GM13976 (cell line): ENCODE measurements at regions not wholly inside any gene's neighbourhood (a gene's known extent, or its start where the extent isn't known, plus 50 kb on each side); places are given as distances from the start of the nearest gene placed in this dataset.

Experiments used
- DNase-seq: peaks from one replicate; pipeline ENCODE4 v3.0.0; 2012; ENCODE audit warnings: low spot score
- CTCF ChIP-seq: IDR thresholded peaks from 2 replicates; pipeline ENCODE4 v1.5.1; 2012; ENCODE audit warnings: borderline replicate concordance, mild to moderate bottlenecking; ENCODE audit not compliant: insufficient read depth; ENCODE audit errors: extremely low read depth, missing control alignments, control extremely low read depth
- in situ Hi-C: fragments of 300-500 bp; cut with MboI; formaldehyde crosslinking; loops from one replicate; pipeline ENCODE4 v1.12.0; 2022; ENCODE audit warnings: low sequenced_read_pairs, mixed read lengths, inconsistent platforms; ENCODE audit not compliant: unreplicated experiment

GRCh38 chr1:3988431-3988830, 88.4 kb upstream of the C1orf174 start:
- no peak for TF ChIP-seq CTCF
- in situ Hi-C loops, result no loop called here
- no peak for DNase-seq

GRCh38 chr1:3989465-3989864, 89.4 kb upstream of the C1orf174 start:
- DNase-seq, result no peak
- TF ChIP-seq CTCF, result no peak
- in situ Hi-C loops, result no loop called here

- no peak for DNase-seq
- in situ Hi-C loops, result no loop called here
- no peak for TF ChIP-seq CTCF
Observed at GRCh38 chr1:3992103-3992556, 92.1 kb upstream of the C1orf174 start.

GRCh38 chr1:3992746-3993145, 92.7 kb upstream of the C1orf174 start:
- no peak for TF ChIP-seq CTCF
- in situ Hi-C loops, result no loop called here
- no peak for DNase-seq

GRCh38 chr1:3993619-3994375, 93.7 kb upstream of the C1orf174 start:
- TF ChIP-seq CTCF, result no peak
- DNase-seq, result no peak
- in situ Hi-C loops, result no loop called here

GRCh38 chr1:3995141-3995780, 95.2 kb upstream of the C1orf174 start:
- DNase-seq, result no peak
- no peak for TF ChIP-seq CTCF
- in situ Hi-C loops, result no loop called here
